ENCODE measurements at regions not wholly inside any gene's neighbourhood (a gene's known extent, or its start where the extent isn't known, plus 50 kb on each side); places are given as distances from the start of the nearest gene placed in this dataset.

DNA sequence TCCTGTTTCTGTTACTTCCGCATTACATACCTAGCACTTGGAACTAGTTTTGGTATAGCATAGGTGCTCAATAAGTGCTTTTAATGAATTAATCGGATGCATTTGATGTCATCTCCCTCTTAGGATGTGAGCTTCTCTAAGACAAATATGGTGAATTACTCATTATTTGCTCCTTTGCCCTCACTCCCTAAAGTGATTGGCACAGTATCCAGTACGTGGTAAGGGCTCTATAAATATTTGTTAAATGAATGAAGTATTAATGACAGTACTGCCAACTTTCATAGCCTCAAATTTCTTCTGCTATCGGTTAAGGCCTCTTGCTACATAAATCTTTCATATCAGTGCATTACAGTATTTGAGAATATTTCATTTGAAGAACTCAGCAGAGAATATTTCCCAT lies 75.9 kb upstream of the ARID5B start:
- TF ChIP-seq REST (IDR thresholded peaks at IDR 0.05; ENCODE audit: low read depth, low read length) (no peak), EP300 (IDR thresholded peaks at IDR 0.05; ENCODE audit: borderline replicate concordance in 1 of 2, low read depth in 1 of 2, low read length in 1 of 2) (no peak), CTCF (IDR thresholded peaks at IDR 0.05) (no peak), NFIC (IDR thresholded peaks at IDR 0.05; ENCODE audit: borderline replicate concordance) (no peak), TAF1 (IDR thresholded peaks at IDR 0.05; ENCODE audit: borderline replicate concordance, low read depth, low read length) (no peak), CHD2 (IDR thresholded peaks at IDR 0.05; ENCODE audit: low read length, partially characterized antibody) (no peak), YY1 (IDR thresholded peaks at IDR 0.05; ENCODE audit: low read depth) (no peak), PBX3 (IDR thresholded peaks at IDR 0.05) (no peak), SMC3 (IDR thresholded peaks at IDR 0.05; ENCODE audit: low read depth, low read length) (no peak)
- TF ChIP-seq, protein P1, sequence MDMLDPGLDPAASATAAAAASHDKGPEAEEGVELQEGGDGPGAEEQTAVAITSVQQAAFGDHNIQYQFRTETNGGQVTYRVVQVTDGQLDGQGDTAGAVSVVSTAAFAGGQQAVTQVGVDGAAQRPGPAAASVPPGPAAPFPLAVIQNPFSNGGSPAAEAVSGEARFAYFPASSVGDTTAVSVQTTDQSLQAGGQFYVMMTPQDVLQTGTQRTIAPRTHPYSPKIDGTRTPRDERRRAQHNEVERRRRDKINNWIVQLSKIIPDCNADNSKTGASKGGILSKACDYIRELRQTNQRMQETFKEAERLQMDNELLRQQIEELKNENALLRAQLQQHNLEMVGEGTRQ (IDR thresholded peaks at IDR 0.05; ENCODE audit: borderline replicate concordance, low read depth, low read length) = no peak
